ENCODE measurements at regions not wholly inside any gene's neighbourhood (a gene's known extent, or its start where the extent isn't known, plus 50 kb on each side); places are given as distances from the start of the nearest gene placed in this dataset.
A peak's percentile ranks its signal among the peaks of the same experiment; 100 is the strongest.
"Not testable (repeated sequence)": the region's sequence is repeated elsewhere in the genome, so short reads cannot be mapped to it uniquely, and the experiment has no call there.

GRCh38 chr13:42477596-42478190 is 96.3 kb upstream of the TNFSF11 start:
- DNase-seq (ENCODE audit: low read depth), result peak; percentile 62

DNA sequence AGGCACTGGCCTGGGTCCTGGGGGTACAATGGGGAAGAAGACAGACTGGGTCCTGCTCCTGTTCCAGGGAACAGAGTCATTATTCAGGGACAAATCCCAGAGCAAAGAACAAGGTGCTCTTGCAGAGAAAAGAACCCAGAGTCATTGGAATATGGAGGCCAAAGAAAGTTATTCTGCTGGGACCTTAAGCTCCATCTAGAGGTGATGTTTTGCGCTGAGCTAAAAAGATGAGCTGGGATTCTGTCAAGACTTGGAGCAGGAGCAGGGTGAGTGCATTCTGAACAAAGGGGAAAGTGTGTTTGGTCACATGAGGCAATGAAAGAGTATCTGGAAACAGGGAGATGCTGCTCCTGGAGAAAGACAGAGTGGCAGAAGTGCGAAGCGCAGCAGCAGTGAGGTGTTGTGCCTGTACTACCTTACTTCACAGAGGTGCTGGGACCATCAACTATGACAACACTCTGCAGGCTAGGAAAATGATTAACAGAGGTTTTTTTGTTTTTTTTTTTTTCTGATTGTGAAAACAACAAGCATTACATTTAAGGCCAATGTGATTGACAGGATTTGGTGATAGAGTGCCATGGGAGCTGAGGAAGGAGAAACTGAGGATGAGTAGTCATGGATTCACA is 95.3 kb upstream of the TNFSF11 start:
- DNase-seq (ENCODE audit: low read depth), result peak; percentile 10

DNA sequence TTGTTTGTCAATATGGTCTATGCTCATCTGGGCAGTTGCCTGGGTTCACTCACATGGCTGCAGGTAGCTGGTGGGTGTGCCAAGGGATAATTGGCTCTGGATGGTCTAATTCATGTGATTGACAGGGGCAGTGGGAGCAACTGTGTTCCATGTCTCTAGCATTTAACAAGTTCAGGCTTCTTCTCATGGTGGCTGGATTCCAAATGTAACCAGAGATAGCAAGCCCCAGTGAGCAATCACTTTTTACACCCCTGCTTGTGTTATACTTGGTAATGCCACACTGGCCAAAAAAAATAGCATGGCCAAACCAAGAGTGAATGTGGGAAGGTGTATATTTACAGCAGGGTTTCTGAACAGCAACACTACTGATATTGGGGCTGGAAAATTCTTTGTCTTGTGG is 89.6 kb upstream of the TNFSF11 start:
- DNase-seq (ENCODE audit: low read depth), result peak; percentile 78

DNA sequence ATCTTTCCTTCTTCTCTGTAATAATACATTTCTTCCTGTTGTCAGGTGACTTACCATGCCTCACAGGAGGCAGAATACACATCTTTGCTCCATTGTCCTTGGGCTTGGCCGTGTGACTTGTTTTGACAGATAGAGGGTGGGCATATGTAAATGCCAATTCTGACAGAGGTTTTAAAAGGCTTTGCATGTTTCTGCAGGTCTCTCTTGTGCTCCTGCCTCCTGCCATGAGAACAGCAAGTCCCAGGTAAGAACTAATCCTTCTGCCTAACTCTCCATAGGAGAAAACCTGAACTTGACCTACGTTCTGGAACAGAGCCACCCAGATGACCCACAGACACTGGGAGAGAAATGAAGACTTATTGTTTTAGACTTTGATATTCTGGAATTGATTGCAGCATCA is 88.7 kb upstream of the TNFSF11 start:
- DNase-seq (ENCODE audit: low read depth), result no peak

DNA sequence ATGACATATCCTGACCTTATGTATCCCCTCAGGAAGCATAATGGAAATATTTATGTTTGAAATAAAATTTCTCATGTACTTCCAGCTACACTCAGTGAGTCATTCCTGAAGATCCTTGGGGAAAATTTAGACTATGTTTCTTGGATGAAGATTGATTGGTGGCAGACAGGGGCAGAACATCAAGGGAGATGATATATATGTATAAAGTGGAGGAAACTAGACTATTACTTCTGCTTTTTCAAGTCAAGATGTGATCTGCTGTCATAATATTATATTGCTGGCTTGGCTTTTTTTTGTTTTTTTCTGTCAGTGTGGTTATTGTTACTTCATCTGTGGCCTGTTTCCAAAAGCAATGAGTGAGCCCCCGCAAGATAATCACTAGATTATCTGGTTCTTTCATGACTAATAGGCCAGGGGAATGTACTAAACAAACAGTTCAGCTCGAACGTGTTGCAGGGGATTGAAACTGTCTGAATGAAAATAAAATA is 87.2 kb upstream of the TNFSF11 start:
- DNase-seq (ENCODE audit: low read depth), result peak; percentile 31

DNA sequence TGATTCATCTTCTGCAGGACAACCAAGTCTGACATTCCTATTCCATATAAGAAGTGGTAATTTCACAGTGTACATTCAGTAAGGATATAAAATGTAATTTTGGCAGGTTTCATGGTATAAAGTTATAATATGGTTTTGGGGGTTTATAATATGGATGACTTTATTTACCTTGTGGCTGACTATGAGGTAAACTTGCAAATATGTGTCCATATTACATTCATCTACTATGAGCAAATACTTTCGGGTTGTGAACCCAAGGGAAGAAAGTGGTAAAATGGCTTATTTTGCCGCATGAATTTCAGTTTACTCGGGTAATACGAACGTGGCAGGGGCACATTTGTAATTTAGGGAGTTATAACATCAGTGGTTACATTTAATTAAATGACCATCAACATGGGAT is 86.7 kb upstream of the TNFSF11 start:
- DNase-seq (ENCODE audit: low read depth), result no peak

DNA sequence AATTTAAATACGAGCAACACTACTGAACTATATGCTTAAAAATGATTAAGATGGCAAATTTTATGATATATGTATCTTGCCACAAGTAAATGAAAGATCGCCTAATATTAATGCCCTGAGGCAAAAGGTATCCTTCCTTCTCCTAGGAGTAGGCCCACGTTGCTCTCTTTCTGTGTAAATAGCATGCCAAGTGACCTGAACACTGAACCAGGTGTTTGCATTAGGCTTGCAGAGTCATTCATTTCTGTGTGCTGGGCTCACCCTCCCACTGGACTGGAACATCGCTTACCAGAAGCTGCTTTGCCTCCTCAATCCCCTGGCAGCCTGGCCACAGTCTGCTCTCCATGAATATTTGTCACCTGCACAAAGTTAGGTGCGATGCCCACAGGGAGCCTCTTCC is 83.3 kb upstream of the TNFSF11 start:
- DNase-seq (ENCODE audit: low read depth), result no peak

GRCh38 chr13:42492372-42492920 is 81.5 kb upstream of the TNFSF11 start:
- no peak for DNase-seq (ENCODE audit: low read depth)

- no peak for DNase-seq (ENCODE audit: low read depth)
Measured at GRCh38 chr13:42494157-42494556, 79.8 kb upstream of the TNFSF11 start.

DNA sequence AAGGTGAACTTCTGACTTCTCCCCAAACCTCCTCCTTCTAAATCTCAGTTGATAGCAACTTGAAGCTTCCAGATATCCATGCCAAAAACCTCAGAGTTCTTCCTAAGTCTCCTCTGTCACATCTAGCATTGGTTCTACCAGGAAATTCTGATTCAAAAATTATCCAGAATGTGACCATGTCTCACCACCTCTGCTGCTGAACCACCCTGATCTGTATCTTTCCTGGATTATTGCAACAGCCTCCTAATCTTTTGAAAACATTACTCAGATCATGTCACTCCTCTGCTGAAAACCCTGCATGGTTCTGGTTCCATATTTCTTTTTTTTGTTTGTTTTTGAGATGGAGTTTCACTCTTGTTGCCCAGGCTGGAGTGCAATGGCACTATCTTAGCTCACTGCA is 78.7 kb upstream of the TNFSF11 start:
- no peak for DNase-seq (ENCODE audit: low read depth)

- no peak for DNase-seq (ENCODE audit: low read depth)
Measured at GRCh38 chr13:42495751-42496150, 78.2 kb upstream of the TNFSF11 start.

DNA sequence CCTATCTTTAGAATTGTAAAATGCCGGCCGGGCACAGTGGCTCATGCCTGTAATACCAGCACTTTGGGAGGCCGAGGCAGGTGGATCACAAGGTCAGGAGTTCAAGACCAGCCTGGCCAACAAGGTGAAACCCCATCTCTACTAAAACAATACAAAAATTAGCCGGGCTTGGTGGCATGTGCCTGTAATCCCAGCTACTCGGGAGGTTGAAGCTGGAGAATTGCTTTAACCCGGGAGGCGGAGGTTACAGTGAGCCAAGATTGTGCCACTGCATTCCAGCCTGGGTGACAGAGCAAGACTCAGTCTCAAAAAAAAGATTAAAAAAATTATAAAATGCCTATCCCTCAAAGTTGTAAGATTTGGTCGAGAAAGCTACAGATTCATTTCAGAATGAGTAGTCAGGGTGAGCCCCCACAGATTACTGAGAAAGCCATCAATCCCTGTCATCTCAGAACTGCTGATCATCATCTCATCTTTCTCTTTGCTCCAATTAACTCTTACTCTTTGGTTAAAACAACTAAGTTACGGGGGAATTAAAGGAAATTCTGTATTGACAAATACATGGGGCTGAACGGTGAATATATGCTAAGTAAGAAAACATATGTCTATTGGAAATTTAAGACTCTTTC is 76.9 kb upstream of the TNFSF11 start:
- not testable (repeated sequence) for DNase-seq (ENCODE audit: low read depth)

GRCh38 chr13:42497798-42498197 is 76.2 kb upstream of the TNFSF11 start:
- no peak for DNase-seq (ENCODE audit: low read depth)

- DNase-seq (ENCODE audit: low read depth), result no peak
Measured at GRCh38 chr13:42498521-42498920, 75.4 kb upstream of the TNFSF11 start.
